ENCODE measurements at regions not wholly inside any gene's neighbourhood (a gene's known extent, or its start where the extent isn't known, plus 50 kb on each side); places are given as distances from the start of the nearest gene placed in this dataset.

DNA sequence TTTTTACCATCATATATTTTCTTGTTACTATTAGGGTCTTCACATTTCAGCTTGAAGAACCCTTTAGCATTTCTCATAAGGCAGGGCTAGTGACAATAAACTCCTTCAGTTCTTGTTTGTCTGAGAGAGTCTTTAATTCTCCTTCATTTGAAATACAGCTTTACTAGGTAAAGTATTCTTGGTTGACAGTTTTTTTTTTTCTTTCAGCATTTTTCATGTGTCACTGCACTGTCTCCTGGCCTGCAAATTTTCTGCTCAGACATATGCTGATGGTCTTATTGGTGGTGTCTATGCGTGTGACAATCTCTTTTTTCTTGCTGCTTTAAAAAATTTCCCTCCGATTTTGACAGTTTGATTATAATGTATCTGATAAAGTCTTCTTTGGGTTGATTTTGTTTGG, 399.9 kb downstream of the SH3GL2 start:
- no peak for DNase-seq

DNA sequence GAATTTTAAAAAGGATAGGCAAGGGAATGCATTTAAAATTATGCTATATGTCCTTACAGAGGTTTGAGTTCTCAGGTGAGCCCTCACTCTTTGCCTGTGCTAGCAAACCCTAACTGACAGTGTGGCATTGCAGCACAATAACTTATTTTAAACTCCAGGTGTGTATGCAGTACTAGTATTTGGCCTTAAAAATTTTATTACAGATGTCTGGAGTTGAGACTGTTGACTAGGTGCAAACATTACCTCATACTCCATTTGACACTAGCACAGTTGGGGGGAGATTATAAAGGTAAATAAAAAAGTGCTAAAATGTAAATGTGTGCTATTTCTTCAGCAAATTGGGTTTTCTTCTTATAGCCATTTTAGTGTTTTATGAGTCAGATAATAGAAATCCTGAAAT, 407.7 kb downstream of the SH3GL2 start:
- DNase-seq: no peak

DNA sequence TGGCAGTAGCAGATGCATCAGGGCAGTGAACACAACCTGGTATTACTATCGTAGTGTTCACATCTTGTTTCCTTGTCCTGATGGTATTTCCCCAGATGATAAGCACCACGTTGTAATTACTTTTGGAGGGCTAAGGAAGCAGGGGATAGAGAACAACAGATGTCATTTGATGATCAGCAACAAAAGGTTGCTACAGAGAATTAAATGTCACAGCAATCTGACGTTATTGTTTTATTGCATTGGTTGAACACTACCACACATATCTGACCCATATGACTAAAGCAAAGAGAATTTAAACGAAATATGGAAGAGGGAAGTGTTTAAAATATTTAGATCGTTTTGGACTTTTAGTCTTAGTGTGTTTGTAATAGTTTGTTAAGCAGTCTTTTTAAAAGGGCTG, 408.3 kb downstream of the SH3GL2 start:
- no peak for DNase-seq

DNA sequence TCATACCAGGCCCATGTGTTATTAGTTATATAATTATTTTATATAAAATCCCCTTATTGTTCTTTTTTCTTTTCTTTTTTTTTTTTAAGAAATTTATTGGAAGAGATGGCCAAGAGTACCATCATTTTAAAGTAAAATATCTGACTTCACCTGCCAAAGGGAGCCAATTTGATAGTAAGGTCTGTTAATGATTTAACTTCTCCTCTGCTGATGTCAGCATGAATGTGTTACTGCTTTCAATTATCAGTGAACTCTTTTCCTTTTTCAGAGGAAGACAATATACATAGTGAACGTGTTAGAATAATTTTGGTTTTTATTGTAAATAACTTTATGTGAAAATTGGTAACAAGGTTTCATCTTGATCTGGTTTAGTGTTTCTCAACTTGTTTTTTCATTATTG, 409.6 kb downstream of the SH3GL2 start:
- DNase-seq: no peak

DNA sequence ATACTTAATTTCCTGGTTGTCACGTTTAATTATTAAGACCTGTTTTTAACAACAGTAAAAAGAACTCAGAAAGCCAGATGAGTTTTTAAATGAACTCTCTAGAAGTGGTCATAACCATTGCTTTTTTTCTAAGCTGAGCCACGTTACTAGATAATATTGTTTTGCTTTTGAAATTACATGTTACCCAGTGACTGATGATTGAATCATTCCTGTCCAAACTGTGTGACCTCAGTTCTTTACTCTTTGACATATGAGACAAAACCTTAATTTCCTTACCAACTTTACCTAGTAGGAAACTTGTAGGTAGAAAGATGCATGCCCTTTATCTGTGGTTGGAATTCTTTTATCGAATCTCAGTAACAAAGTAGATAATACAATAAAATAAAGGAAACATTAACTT, 411.7 kb downstream of the SH3GL2 start:
- DNase-seq: no peak

DNA sequence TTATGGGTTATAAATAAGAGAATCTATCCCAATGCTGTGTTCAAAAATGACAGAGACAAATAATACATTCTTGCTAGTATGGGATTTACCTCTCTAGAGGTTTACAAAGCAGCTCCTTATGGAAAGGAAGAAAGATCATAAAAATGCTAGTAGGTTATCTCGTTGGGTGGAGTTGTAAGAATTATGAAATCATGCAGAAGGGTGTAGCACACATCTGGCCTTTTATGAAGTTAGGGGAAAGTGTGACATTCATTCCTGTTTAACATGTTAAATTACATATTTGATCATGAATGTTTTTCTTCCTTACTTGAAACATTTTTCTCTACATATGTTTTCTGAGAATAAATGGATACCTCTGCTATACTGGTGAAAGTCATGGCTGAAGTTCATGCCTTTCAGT, 414.2 kb downstream of the SH3GL2 start:
- no peak for DNase-seq

DNA sequence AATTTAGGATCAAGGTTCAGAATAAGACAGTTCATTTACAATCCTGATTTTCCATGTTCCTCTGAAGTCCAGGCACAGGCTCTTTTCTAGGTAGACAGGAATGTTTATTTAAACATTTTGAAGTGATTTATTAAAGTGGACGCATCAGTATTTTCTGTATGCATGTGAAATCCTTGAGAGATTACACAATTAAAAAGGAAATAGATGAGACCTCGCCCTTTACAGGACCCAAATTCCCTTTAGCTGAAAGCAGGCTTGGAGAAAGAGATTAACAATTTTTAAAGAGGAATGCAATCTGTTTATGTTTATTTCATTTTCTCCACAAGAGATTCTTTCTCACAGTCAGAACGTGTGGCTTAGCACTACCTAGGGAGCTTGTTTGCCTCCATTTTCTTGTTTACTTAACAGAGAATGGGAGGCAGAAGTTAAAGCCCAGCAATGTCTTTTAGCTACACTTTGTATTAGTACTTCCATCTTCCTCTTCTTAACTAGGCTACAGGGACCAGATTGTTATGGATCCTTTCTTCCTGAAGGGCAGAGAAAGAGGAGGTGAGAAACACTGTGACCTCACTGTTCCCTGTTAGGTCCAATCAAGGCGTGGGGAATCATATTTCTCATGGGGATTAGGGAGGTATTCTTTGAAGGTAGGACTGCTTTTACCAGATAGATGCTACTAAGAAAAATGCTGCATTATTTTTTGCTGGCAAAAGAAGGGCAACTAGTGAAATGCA, 416.0 kb downstream of the SH3GL2 start:
- no peak for DNase-seq

DNA sequence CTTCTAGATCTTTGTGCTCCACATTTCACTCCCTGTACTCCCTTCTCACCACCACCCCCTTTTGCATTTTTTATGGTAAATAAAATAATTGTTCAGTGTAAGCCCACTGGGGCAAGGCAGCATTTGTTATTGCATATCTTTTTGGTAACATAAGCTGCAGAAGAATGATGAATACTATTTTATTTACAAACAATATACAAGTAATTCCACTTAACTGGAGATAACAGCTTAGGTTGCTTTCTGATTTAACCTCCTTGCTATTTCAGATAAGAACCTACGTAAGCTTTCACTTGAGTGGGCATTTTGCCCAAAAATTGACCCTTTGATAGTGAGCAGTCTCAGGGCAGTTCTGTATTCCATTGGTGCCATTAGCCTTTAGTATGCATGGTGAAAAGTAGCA, 417.9 kb downstream of the SH3GL2 start:
- DNase-seq: no peak

DNA sequence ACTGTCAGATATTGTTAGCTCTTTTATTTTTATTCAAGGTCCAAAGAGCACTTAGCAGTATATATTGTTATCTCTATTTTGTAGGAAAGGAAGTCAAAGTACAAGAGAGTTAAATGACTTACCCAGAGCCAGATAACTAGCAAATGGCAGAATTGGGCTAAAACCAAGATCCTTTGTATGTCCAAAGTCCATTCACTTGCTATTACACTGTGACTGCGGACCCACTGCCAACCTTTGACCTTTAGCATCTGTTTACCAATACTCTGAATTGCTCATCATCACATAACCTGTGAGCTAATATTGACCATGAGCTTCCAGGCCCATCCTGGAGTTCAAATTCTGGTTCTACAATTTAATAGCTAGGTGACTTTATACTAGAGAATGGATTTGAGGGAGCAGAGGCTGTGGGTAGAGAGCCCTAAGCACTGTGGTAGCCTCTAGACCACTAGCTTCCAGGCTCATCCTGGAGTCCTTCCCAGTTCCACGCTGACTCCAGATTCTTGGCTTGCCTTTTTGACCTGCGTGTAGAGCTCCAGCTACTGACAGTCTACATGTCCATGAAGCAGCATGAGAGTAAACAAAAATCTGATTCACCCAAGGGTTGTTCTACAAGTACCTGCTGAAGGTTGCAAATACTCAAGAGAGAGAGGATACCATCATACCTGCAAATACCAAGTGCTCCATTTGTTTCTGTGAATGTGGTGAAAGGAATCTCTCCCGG, 424.0 kb downstream of the SH3GL2 start:
- no peak for DNase-seq

DNA sequence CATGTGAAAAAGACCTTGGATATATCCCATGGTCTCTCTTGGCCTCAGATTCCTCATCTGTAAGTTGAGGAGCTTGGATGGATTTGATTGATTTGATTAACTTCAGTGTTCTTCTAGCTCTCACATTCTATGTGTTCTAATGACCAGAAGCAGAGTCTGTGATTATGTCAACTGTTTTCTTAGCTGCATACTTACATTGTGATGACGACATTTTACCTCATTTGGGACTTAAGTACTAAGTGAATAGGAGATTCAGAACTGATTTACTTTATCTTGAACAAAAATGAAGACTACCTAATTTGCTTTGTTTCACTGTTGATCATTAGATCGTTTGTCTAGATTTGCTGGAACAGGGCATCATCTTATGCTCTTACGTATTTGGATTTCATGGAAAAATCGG, 427.7 kb downstream of the SH3GL2 start:
- no peak for DNase-seq

DNA sequence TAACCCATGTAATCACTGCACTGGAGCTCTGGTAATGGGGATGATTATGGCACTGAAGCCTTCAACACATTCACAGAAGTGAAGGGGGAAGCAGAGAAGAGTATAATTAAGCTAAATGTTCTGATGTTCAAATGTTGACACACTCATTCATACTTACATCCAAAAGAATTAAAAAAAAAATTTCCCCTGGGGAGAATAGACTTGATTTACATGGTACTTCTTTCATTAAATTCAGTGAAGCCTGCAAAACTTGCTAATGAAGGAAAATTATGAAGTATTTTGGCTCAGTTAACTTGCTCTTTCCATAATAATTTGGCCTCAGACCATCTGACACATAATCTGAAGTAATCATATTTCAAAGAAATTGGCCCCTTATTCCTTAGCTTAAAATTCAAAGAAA, 428.8 kb downstream of the SH3GL2 start:
- no peak for DNase-seq

DNA sequence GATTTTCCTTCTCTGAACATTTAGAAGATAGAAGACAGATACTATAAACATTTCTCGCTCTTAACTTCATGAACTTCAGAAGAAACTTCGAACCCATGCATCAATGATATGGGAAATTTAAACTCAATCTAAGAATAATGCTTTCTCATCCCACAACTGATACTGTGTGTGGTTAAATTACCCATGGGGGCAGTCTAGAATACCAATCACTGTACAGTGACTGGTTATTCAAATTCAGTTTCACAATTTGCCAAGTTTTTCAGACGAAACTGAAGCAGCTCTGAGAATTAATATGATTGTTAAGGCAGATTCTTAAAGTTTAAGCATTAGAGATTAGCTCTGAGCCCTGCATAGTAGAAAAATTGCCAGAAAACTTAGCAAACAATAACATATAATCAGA, 431.0 kb downstream of the SH3GL2 start:
- no peak for DNase-seq

DNA sequence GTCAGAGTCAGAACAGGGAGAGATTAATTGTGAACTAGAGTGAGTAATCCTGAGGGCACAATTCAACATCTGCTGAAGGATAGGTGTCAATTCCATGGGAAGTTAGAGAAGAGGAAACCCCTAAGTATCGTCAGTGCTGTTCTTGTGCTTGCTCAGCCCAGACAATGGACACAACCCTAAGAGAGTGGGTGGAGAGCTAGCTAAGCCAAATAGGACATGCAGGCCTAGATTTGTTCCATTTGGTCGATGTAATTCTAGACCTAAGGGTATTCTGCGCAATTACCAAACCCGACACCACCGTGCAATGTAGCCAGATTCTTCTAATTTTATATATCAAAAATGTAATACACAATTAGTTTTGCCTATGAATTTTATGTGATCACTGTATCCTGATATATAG, 431.6 kb downstream of the SH3GL2 start:
- no peak for DNase-seq

DNA sequence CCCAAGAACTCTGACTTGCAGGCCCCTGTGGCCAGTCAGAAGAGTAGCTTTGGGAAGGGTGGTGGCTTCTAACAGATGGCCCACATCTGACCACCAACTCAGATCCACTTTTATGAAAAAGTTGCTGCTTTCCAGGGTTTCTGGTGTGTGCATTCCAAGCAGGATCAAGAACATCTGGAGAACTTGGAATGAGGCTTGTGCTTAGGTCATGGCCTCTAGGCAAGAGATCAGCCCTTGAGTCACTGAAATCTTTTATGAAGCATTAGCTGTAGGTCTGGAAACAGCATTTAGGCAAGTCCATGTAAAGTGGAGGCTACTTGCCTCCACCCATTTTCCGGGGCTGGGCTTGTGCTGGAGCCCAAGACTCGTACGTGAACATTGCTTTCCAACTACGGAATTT, 433.3 kb downstream of the SH3GL2 start:
- no peak for DNase-seq

DNA sequence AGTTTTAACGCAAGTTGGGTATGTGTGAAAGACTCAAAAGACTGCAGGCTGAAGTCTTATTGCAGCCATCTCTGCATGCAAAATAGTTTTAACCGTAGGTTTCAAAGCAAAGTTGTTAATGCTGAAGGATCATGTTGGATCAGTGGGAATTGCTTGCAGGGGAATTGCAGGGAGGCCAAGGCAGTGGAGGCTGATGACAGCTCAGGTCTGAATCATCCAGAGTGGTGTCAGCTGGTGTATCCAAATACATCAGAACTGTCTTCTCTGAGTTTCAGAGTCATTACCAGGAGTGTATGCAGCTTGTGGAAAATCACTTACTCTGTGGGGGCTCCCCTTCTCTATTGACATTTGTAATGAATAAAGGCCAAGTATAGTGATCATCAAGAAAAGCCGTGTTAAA, 435.7 kb downstream of the SH3GL2 start:
- peak; percentile 4 for DNase-seq

DNA sequence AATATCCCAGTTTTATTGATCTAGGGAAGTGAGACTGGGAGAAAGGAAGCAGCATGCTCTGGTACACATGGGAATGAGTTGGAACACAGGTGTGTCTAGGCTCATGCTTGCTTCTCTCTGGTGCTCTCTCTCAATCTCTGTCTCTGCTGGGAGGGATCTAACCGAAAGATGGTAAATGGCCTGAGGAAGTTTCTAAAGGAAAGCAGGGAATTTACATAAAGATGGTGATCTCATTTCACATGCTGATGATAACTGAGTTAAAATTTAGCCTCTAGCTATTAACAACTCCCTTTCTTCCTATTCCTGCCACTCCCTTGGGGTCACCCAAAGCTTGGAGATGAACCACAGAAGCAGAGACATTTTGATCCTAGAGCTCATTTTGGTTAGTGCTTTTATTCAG, 436.2 kb downstream of the SH3GL2 start:
- no peak for DNase-seq

DNA sequence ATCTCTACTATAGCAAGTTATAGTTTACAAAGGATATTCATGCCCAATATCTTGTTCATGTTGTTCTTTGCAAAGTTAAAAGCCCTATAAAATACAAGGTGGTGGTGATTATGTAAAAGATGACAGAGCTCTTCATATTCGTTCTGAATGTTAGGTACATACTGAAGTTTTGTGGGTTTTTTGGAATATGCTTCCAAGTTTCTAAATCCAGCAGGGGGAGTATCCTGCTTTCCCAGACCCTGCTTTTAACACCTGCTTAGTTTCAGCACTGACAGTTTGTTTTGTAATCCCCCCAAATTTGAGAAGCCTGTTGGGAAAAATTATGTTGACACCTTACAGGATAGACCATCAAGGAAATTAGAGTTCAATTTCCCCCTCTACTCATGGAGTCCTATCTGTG, 438.3 kb downstream of the SH3GL2 start:
- DNase-seq: no peak

DNA sequence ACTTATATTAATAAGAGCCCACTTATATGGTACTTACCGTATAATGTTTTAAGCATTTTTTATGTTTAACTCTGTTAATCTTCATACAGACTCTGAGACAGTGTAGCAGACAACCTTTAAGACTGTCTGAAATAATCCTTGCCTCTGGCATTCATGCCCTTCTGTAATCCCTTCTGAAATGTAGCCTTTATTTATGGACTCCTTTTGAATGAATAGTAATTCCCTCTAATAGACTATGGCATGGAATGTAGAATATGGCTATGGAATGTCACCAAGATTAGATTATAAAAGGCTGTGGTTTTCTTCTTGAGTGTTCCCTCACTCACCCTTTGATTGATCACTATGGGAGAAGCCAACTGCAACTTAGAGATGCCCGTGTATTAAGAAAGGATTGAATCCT, 439.4 kb downstream of the SH3GL2 start:
- no peak for DNase-seq

DNA sequence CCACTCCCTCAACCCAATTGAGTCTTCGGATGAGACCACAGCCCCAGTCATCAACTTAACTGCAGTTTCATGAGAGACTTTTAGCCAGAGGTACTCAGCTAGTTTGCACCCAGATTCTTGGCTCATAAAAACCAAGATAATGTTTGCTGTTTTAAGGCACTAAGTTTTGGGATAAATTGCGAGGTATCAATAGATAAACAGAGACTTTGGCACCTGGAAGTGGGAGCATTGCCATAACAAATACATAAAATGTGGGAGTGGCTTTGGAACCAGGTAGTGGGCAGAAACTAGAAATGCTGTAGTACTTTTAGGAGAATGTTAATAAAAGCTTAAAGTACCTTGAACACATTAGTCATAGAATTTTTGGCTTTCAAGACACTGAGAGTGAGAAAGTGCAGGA, 439.8 kb downstream of the SH3GL2 start:
- DNase-seq: no peak

DNA sequence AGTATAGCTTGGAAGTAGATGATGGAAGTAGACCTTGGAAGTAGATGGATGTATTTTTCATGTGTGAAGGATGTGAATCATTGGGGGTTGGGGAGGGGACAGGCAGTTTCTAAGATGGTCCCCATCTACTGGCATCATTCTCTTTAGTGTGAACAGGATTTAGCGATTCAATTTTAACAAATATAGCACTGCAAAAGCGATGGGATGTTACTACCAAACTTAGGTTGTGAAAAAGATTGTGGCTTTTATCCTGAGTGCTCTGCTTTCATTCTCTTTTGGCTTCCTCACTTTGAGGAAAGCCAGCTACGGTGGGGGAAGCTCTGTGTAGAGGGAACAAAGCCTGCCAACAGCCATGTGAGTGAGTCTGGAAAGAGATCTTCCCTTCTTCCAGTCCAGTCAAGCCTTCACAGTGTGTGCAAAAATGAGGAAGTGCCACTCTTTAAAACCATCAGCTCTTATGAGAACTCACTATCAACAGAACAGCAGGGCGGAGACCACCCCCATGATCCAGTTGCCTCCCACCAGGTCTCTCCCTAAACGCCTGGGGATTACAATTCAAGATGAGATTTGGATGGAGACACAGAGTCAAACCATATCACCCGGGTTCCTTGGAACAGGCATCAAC, 441.4 kb downstream of the SH3GL2 start:
- DNase-seq: no peak

DNA sequence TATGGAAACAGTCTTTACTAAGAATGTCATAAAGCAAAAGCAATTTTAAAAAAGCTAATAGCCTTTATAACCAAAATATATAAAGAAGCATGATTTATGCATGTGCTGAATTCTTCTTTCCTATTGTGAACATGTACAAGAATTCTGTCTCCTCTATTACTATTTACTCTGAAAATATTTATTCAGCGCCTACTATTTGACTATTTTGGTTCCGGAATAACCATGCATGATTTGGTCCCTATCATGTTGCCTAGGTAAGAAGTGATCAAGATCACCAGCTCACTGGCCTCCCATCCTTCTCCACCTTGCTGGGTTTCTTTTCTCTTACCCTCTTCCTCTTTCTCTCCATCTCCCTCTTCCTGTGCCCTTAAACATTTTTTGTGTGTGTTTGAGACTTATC, 443.8 kb downstream of the SH3GL2 start:
- DNase-seq: no peak

DNA sequence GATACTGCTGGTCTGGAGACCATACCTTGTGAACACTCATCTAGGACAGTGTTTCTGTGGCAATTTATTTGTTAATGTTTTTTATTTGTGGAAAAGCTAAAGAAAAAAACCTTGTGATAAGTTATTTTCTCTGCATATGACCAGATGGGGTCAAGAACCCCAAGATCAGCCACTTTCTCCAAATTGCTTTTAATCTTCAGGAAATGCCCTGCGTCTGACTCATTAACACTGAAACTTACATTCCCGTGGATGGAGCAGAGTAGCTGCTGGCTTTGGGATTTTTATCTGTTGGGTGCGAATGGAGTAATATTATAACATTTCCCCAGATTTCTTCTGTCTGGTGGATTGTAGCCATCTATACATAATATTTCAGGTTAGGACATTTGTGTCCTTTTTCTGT, 444.5 kb downstream of the SH3GL2 start:
- peak; percentile 17 for DNase-seq

DNA sequence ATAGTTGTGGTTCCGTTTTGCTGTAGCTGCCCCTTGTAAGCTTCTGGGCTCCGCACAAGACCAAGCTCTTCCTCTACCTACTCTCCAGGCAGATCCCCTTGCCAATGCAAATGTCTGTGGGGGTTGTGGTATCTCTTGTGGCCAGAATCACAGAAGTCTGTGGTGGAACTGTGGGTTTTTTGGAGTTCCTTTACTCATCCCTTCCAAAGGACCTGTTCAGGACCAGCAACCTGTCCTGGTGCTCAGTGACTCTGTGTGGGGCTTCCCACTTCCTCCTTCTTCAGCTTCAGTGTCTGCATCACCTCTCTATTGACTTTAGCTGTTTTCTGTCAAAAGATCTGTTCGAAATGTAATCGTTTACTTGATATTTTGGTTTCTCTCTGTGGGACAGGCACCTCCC, 441.3 kb upstream of the ADAMTSL1 start:
- no peak for DNase-seq

All from fibroblast of skin of back (primary cell).